ENCODE measurements at regions not wholly inside any gene's neighbourhood (a gene's known extent, or its start where the extent isn't known, plus 50 kb on each side); places are given as distances from the start of the nearest gene placed in this dataset.

DNA sequence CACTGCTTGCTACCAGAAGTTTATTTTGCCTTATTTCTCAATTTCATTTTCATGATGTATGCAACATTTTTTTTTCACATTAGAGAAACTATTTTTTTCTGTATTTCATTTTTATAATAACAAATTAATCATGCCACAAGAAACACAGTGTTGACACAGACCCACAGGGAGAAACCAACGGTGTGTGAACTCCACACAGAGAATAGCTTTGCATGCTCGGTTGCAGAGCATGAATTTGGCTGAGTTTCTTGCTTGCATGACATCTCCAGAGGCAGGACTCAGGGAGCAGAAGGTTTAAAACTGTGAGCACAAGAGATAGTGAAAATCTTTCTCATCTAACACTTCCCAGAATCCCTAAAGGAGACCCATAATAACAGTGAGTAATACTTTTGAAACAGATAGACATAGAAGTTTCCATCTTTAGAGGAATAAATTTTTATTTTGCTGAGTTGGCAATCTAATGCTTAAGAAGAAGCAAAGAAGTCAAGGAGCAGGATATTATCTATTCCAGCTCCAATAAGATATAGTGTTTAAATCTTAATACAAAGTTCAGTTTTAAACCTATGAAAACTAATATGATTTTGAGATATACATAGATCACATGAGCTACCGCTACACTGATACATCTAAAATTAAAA lies 890.9 kb downstream of the MRPL39 start:
- DNase-seq (no peak), ATAC-seq (ENCODE audit: low read depth) (no peak)
- no peaks in the 10 kb centered on the region for H3K36me3 ChIP-seq (replicated peaks in 1 of 2; ENCODE audit: control extremely low read depth in 1 of 2, control insufficient read depth in 1 of 2, extremely low read depth in 1 of 2, insufficient read depth in 2 of 2, low read length in 1 of 2)
- intact Hi-C loops (cut with micrococcal nuclease), result no loop called here
- no peaks in the 10 kb centered on the region for H3K27me3 ChIP-seq (replicated peaks in 1 of 4; ENCODE audit: control extremely low read depth in 1 of 4, control insufficient read depth in 3 of 4, insufficient read depth in 4 of 4, low read length in 3 of 4)
- no peaks in the 10 kb centered on the region for H4K20me1 ChIP-seq (ENCODE audit: control insufficient read depth, insufficient read depth, low read length, poor library complexity, severe bottlenecking)
- CTCF ChIA-PET, result no interaction called here
- no peak overlapping the region for H2AFZ ChIP-seq (ENCODE audit: insufficient read depth, low read depth, low read length, poor library complexity, severe bottlenecking)
- H3K4me3 Mint-ChIP-seq, result no peak overlapping the region
- H3K27ac ChIP-seq (ENCODE audit: low read length in 2 of 2), result no peak overlapping the region
- H3K4me1 Mint-ChIP-seq, result no peaks in the 10 kb centered on the region
- TF ChIP-seq, protein P1, sequence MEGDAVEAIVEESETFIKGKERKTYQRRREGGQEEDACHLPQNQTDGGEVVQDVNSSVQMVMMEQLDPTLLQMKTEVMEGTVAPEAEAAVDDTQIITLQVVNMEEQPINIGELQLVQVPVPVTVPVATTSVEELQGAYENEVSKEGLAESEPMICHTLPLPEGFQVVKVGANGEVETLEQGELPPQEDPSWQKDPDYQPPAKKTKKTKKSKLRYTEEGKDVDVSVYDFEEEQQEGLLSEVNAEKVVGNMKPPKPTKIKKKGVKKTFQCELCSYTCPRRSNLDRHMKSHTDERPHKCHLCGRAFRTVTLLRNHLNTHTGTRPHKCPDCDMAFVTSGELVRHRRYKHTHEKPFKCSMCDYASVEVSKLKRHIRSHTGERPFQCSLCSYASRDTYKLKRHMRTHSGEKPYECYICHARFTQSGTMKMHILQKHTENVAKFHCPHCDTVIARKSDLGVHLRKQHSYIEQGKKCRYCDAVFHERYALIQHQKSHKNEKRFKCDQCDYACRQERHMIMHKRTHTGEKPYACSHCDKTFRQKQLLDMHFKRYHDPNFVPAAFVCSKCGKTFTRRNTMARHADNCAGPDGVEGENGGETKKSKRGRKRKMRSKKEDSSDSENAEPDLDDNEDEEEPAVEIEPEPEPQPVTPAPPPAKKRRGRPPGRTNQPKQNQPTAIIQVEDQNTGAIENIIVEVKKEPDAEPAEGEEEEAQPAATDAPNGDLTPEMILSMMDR (IDR thresholded peaks at IDR 0.05), result no peak
- no peak for TF ChIP-seq EZH2 (IDR thresholded peaks at IDR 0.05; ENCODE audit: borderline replicate concordance, insufficient read depth, low read depth, low read length, poor library complexity, severe bottlenecking)
- POLR2A ChIA-PET, result no interaction called here
- no peaks in the 10 kb centered on the region for H3K9me3 ChIP-seq (ENCODE audit: control extremely low read depth in 1 of 3, control insufficient read depth in 2 of 3, insufficient read depth in 1 of 3, low read length in 2 of 3)
- no peaks in the 10 kb centered on the region for H3K27me3 Mint-ChIP-seq
- 38% methylated on average over 2 of the region's 3 CpGs for WGBS (ENCODE audit: insufficient coverage)
- no peak overlapping the region for H3K27ac Mint-ChIP-seq
- H3K4me1 ChIP-seq (ENCODE audit: control insufficient read depth in 2 of 2, insufficient read depth in 2 of 2, low read length in 2 of 2), result no peaks in the 10 kb centered on the region
- H3K4me3 ChIP-seq (ENCODE audit: control extremely low read depth in 1 of 5, extremely low read depth in 1 of 5, insufficient read depth in 1 of 5, low read depth in 2 of 5, low read length in 4 of 5), result no peak overlapping the region
- H3K9me3 Mint-ChIP-seq (ENCODE audit: insufficient read depth), result no peaks in the 10 kb centered on the region
- H3K4me2 ChIP-seq (replicated peaks; ENCODE audit: low read depth, low read length, poor library complexity, severe bottlenecking), result no peak overlapping the region
- no peak overlapping the region for H3K9ac ChIP-seq (ENCODE audit: low read length)
- H3K79me2 ChIP-seq (ENCODE audit: control insufficient read depth, insufficient read depth, low read length), result no peaks in the 10 kb centered on the region

DNA sequence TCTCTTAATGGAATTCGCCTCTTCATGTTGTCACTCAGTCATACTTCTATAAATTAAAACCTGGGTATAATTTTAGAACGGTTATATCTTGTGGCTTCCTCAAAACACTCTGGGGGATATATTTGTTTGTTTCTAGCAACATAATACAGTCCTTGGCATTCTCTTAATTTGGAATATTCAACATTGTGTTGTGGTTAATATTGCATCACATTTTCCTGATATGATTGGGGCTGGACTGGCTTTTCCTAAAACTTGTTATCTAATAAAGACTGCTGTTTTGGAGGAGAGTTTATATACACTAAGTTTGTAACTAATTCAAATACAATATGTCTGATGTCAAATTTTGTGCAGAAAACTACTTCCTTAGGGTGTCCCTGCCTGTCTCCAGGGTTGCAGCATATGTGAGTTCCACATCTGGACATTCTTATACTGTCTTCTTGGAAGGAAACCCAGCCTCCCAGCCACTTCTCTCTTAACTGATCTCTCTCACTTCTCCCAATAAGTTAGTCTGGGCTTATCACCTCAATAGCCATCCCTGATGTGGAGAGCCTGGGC lies 892.6 kb downstream of the MRPL39 start:
- no CpG with 5 or more reads among the region's 2 CpGs for WGBS (ENCODE audit: insufficient coverage)
- H3K4me1 Mint-ChIP-seq, result no peaks in the 10 kb centered on the region
- H3K27me3 ChIP-seq (replicated peaks in 1 of 4; ENCODE audit: control extremely low read depth in 1 of 4, control insufficient read depth in 3 of 4, insufficient read depth in 4 of 4, low read length in 3 of 4), result no peaks in the 10 kb centered on the region
- no peak for ATAC-seq (ENCODE audit: low read depth)
- no peaks in the 10 kb centered on the region for H3K4me1 ChIP-seq (ENCODE audit: control insufficient read depth in 2 of 2, insufficient read depth in 2 of 2, low read length in 2 of 2)
- H3K27ac ChIP-seq (ENCODE audit: low read length in 2 of 2), result no peak overlapping the region
- intact Hi-C loops (cut with micrococcal nuclease), result no loop called here
- no peak overlapping the region for H2AFZ ChIP-seq (ENCODE audit: insufficient read depth, low read depth, low read length, poor library complexity, severe bottlenecking)
- H4K20me1 ChIP-seq (ENCODE audit: control insufficient read depth, insufficient read depth, low read length, poor library complexity, severe bottlenecking), result no peaks in the 10 kb centered on the region
- no peak overlapping the region for H3K9ac ChIP-seq (ENCODE audit: low read length)
- ChIA-PET POLR2A (no interaction called here), CTCF (no interaction called here)
- no peaks in the 10 kb centered on the region for H3K27me3 Mint-ChIP-seq
- no peak overlapping the region for H3K4me3 Mint-ChIP-seq
- H3K4me3 ChIP-seq (ENCODE audit: control extremely low read depth in 1 of 5, extremely low read depth in 1 of 5, insufficient read depth in 1 of 5, low read depth in 2 of 5, low read length in 4 of 5), result no peak overlapping the region
- H3K79me2 ChIP-seq (ENCODE audit: control insufficient read depth, insufficient read depth, low read length), result no peaks in the 10 kb centered on the region
- H3K4me2 ChIP-seq (replicated peaks; ENCODE audit: low read depth, low read length, poor library complexity, severe bottlenecking), result no peak overlapping the region
- H3K9me3 Mint-ChIP-seq (ENCODE audit: insufficient read depth), result no peaks in the 10 kb centered on the region
- H3K36me3 ChIP-seq (replicated peaks in 1 of 2; ENCODE audit: control extremely low read depth in 1 of 2, control insufficient read depth in 1 of 2, extremely low read depth in 1 of 2, insufficient read depth in 2 of 2, low read length in 1 of 2), result no peaks in the 10 kb centered on the region
- no peak overlapping the region for H3K27ac Mint-ChIP-seq
- no peaks in the 10 kb centered on the region for H3K9me3 ChIP-seq (ENCODE audit: control extremely low read depth in 1 of 3, control insufficient read depth in 2 of 3, insufficient read depth in 1 of 3, low read length in 2 of 3)
- DNase-seq, result no peak
- TF ChIP-seq, protein P1 (IDR thresholded peaks at IDR 0.05), result no peak
- no peak for TF ChIP-seq EZH2 (IDR thresholded peaks at IDR 0.05; ENCODE audit: borderline replicate concordance, insufficient read depth, low read depth, low read length, poor library complexity, severe bottlenecking)

Measured in B cell (primary cell).